SK-N-SH treated with all-trans-retinoic acid at 6 μM for 48 hours (cell line): ENCODE measurements at regions not wholly inside any gene's neighbourhood (a gene's known extent, or its start where the extent isn't known, plus 50 kb on each side); places are given as distances from the start of the nearest gene placed in this dataset.

ENCODE experiments used
- ATAC-seq: fragments of 200-7000 bp; cut with Tn5 transposase; 3 replicates; pipeline ENCODE4 v1.9.1; 2020; ENCODE audit warnings: mild to moderate bottlenecking, moderate library complexity
- ARNTL ChIP-seq: fragments of 450-650 bp; formaldehyde crosslinking; IDR thresholded peaks from 2 replicates; pipeline ENCODE4 v1.5.0; 2020; ENCODE audit warnings: low read depth, mild to moderate bottlenecking, moderate library complexity, borderline replicate concordance
- BACH2 ChIP-seq: fragments of 250-450 bp; sonication (Bioruptor Pico); IDR thresholded peaks from 2 replicates; pipeline ENCODE4 v1.9.0; 2021; ENCODE audit warnings: mild to moderate bottlenecking, borderline replicate concordance
- CSDC2 ChIP-seq: fragments of 250-450 bp; sonication (Bioruptor Pico); IDR thresholded peaks from 2 replicates; pipeline ENCODE4 v1.5.0; 2020; ENCODE audit warnings: mild to moderate bottlenecking, moderate library complexity
- ESRRG ChIP-seq: fragments of 250-450 bp; sonication (Bioruptor Pico); IDR thresholded peaks from 2 replicates; pipeline ENCODE4 v1.6.1; 2021; ENCODE audit warnings: mild to moderate bottlenecking
- GLIS3 ChIP-seq: fragments of 250-450 bp; sonication (Bioruptor Pico); IDR thresholded peaks from 2 replicates; pipeline ENCODE4 v1.5.0; 2020; ENCODE audit warnings: mild to moderate bottlenecking, moderate library complexity
- ISL1 ChIP-seq: fragments of 250-450 bp; sonication (Bioruptor Pico); IDR thresholded peaks from 2 replicates; pipeline ENCODE4 v2.1.2; 2022; ENCODE audit warnings: mild to moderate bottlenecking, moderate library complexity
- OSR1 ChIP-seq: fragments of 250-450 bp; sonication (Bioruptor Pico); IDR thresholded peaks from 2 replicates; pipeline ENCODE4 v1.8.0; 2022; ENCODE audit warnings: moderate library complexity, mild to moderate bottlenecking, inconsistent platforms
- RARB ChIP-seq: fragments of 250-450 bp; sonication (Bioruptor Pico); IDR thresholded peaks from 2 replicates; pipeline ENCODE4 v1.8.0; 2021; ENCODE audit warnings: mild to moderate bottlenecking, moderate library complexity
- SNAI2 ChIP-seq: fragments of 250-450 bp; sonication (Bioruptor Pico); IDR thresholded peaks from 2 replicates; pipeline ENCODE4 v1.5.0; 2020; ENCODE audit warnings: mild to moderate bottlenecking, moderate library complexity
- TCF4 ChIP-seq: fragments of 250-450 bp; sonication (Bioruptor Pico); IDR thresholded peaks from 2 replicates; pipeline ENCODE4 v1.8.0; 2021; ENCODE audit warnings: mild to moderate bottlenecking, moderate library complexity, borderline replicate concordance
- TOX ChIP-seq: fragments of 250-450 bp; sonication (Bioruptor Pico); IDR thresholded peaks from 2 replicates; pipeline ENCODE4 v1.8.0; 2021; ENCODE audit warnings: mild to moderate bottlenecking, moderate library complexity, borderline replicate concordance
- ZC3H10 ChIP-seq: fragments of 250-450 bp; sonication (Bioruptor Pico); IDR thresholded peaks from 2 replicates; pipeline ENCODE4 v1.5.1; 2021; ENCODE audit warnings: mild to moderate bottlenecking, moderate library complexity
- ZFP3 ChIP-seq: fragments of 250-450 bp; sonication (Bioruptor Pico); IDR thresholded peaks from 2 replicates; pipeline ENCODE4 v1.5.0; 2020; ENCODE audit warnings: mild to moderate bottlenecking, moderate library complexity
- ZFP30 ChIP-seq: fragments of 450-650 bp; formaldehyde crosslinking; IDR thresholded peaks from 2 replicates; pipeline ENCODE4 v1.5.0; 2022; ENCODE audit warnings: mild to moderate bottlenecking, moderate library complexity
- ZNF8 ChIP-seq: fragments of 450-650 bp; formaldehyde crosslinking; IDR thresholded peaks from 2 replicates; pipeline ENCODE4 v1.5.0; 2020; ENCODE audit warnings: mild to moderate bottlenecking, moderate library complexity
- TF ChIP-seq, protein P1 (sequence below): fragments of 250-450 bp; sonication (Bioruptor Pico); IDR thresholded peaks from 2 replicates; pipeline ENCODE4 v1.5.1; 2021; ENCODE audit warnings: mild to moderate bottlenecking, moderate library complexity
- TF ChIP-seq, protein P2 (sequence below): fragments of 250-450 bp; sonication (Bioruptor Pico); IDR thresholded peaks from 2 replicates; pipeline ENCODE4 v1.5.0; 2020; ENCODE audit warnings: mild to moderate bottlenecking, moderate library complexity
- TF ChIP-seq, protein P3 (sequence below): fragments of 250-450 bp; sonication (Bioruptor Pico); IDR thresholded peaks from 2 replicates; pipeline ENCODE4 v1.8.0; 2020; ENCODE audit warnings: mild to moderate bottlenecking, moderate library complexity, borderline replicate concordance
- TF ChIP-seq, protein P4 (sequence below): fragments of 250-450 bp; sonication (Bioruptor Pico); IDR thresholded peaks from 2 replicates; pipeline ENCODE4 v1.8.0; 2021; ENCODE audit warnings: low read depth, mild to moderate bottlenecking, moderate library complexity, borderline replicate concordance

DNA sequence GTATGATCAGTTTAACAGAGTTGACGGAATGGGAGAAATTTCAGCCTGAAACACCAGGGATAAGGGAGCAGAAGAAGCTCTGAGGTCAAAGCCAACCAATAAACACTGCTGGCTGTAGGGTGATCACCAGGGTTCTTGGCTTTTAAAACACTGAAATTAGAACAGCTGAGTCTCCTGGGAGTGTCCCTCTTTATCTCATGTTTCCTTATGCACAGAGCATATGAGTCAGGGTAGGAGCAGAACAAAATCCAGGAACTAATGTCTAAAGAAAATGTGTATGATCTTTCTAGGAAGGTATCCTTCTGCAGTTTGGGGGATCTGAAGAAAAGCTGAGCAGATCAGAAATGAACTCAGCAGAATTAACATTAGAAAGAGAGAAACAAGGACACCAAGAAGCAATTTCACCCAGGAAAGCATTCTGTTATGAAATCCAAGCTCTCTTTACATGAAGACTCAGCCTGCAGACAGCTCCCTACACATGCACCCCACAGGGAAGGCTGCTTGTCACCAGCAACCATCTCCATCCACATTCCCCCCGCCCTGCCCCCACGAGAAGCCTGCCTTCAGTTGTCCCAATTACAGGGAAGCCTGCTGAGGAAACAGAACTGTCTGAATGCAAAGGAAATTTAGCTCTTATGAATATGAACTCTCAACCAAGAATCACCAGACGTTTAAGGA, 469.7 kb downstream of the PDCD6IP start:
- no peak for ATAC-seq
- TF ChIP-seq SNAI2 (CRISPR knock-in tag) = no peak
- TF ChIP-seq ARNTL (CRISPR knock-in tag) = no peak
- TF ChIP-seq, protein P1, sequence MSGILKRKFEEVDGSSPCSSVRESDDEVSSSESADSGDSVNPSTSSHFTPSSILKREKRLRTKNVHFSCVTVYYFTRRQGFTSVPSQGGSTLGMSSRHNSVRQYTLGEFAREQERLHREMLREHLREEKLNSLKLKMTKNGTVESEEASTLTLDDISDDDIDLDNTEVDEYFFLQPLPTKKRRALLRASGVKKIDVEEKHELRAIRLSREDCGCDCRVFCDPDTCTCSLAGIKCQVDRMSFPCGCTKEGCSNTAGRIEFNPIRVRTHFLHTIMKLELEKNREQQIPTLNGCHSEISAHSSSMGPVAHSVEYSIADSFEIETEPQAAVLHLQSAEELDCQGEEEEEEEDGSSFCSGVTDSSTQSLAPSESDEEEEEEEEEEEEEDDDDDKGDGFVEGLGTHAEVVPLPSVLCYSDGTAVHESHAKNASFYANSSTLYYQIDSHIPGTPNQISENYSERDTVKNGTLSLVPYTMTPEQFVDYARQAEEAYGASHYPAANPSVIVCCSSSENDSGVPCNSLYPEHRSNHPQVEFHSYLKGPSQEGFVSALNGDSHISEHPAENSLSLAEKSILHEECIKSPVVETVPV (CRISPR knock-in tag) = no peak
- no peak for TF ChIP-seq OSR1 (CRISPR knock-in tag)
- TF ChIP-seq, protein P2, sequence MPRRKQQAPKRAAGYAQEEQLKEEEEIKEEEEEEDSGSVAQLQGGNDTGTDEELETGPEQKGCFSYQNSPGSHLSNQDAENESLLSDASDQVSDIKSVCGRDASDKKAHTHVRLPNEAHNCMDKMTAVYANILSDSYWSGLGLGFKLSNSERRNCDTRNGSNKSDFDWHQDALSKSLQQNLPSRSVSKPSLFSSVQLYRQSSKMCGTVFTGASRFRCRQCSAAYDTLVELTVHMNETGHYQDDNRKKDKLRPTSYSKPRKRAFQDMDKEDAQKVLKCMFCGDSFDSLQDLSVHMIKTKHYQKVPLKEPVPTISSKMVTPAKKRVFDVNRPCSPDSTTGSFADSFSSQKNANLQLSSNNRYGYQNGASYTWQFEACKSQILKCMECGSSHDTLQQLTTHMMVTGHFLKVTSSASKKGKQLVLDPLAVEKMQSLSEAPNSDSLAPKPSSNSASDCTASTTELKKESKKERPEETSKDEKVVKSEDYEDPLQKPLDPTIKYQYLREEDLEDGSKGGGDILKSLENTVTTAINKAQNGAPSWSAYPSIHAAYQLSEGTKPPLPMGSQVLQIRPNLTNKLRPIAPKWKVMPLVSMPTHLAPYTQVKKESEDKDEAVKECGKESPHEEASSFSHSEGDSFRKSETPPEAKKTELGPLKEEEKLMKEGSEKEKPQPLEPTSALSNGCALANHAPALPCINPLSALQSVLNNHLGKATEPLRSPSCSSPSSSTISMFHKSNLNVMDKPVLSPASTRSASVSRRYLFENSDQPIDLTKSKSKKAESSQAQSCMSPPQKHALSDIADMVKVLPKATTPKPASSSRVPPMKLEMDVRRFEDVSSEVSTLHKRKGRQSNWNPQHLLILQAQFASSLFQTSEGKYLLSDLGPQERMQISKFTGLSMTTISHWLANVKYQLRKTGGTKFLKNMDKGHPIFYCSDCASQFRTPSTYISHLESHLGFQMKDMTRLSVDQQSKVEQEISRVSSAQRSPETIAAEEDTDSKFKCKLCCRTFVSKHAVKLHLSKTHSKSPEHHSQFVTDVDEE (CRISPR knock-in tag) = no peak
- no peak for TF ChIP-seq RARB (CRISPR knock-in tag)

DNA sequence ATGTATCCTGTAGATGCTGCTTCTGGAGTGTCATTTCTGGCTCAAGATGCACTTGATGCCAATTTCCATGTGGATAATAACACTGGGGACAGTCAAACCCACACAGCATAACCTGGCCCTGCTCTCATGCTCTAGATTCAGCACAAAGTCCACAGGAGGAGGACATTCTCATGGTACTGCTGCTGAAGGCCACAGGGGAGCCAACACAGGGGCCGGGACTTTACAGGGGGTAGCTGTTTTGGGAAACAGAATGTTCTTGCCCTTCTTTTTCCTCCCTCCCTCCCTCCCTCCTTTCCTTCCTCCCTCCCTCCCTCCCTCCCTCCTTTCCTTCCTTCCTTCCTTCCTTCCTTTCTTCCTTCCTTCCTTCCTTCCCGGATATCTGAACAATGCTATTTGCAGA, 477.4 kb downstream of the PDCD6IP start:
- TF ChIP-seq TCF4 (CRISPR knock-in tag) (no peak), ARNTL (CRISPR knock-in tag) (no peak), RARB (CRISPR knock-in tag) (no peak), OSR1 (CRISPR knock-in tag) (no peak)
- ATAC-seq = no peak

DNA sequence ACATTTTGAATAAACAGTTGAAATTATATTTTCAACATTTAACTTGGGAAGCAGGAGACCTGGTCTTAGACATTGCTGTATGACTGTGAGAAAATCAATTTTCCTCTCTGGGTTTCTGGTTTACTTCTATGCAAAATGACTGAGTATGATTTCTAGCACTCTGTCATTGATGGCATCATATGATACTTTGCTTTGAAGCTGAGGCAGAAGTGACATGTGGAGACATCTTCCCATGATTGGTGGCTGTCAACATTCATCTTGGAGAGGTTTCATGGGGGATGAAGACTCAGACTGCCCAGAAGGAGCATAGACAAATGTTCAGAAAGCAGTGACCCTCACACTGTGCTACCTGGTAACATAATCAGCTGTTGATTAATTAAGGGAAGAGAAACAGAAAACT, 477.9 kb downstream of the PDCD6IP start:
- ATAC-seq = no peak
- TF ChIP-seq, protein P3, sequence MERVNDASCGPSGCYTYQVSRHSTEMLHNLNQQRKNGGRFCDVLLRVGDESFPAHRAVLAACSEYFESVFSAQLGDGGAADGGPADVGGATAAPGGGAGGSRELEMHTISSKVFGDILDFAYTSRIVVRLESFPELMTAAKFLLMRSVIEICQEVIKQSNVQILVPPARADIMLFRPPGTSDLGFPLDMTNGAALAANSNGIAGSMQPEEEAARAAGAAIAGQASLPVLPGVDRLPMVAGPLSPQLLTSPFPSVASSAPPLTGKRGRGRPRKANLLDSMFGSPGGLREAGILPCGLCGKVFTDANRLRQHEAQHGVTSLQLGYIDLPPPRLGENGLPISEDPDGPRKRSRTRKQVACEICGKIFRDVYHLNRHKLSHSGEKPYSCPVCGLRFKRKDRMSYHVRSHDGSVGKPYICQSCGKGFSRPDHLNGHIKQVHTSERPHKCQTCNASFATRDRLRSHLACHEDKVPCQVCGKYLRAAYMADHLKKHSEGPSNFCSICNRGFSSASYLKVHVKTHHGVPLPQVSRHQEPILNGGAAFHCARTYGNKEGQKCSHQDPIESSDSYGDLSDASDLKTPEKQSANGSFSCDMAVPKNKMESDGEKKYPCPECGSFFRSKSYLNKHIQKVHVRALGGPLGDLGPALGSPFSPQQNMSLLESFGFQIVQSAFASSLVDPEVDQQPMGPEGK (CRISPR knock-in tag) = no peak
- TF ChIP-seq CSDC2 (CRISPR knock-in tag) (no peak), ZC3H10 (CRISPR knock-in tag) (no peak), OSR1 (CRISPR knock-in tag) (no peak), TCF4 (CRISPR knock-in tag) (no peak), SNAI2 (CRISPR knock-in tag) (no peak), BACH2 (CRISPR knock-in tag) (no peak), TOX (CRISPR knock-in tag) (no peak), GLIS3 (no peak), ESRRG (CRISPR knock-in tag) (no peak), ISL1 (CRISPR knock-in tag) (no peak), ZFP3 (CRISPR knock-in tag) (no peak), ZNF8 (CRISPR knock-in tag) (no peak), RARB (CRISPR knock-in tag) (no peak), ZFP30 (CRISPR knock-in tag) (no peak), ARNTL (CRISPR knock-in tag) (no peak)
- TF ChIP-seq, protein P2 (CRISPR knock-in tag) = no peak
- TF ChIP-seq, protein P4, sequence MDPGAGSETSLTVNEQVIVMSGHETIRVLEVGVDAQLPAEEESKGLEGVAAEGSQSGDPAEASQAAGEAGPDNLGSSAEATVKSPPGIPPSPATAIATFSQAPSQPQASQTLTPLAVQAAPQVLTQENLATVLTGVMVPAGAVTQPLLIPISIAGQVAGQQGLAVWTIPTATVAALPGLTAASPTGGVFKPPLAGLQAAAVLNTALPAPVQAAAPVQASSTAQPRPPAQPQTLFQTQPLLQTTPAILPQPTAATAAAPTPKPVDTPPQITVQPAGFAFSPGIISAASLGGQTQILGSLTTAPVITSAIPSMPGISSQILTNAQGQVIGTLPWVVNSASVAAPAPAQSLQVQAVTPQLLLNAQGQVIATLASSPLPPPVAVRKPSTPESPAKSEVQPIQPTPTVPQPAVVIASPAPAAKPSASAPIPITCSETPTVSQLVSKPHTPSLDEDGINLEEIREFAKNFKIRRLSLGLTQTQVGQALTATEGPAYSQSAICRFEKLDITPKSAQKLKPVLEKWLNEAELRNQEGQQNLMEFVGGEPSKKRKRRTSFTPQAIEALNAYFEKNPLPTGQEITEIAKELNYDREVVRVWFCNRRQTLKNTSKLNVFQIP = no peak
- TF ChIP-seq, protein P1 (CRISPR knock-in tag) = no peak
